HepG2 (cell line): ENCODE measurements at regions not wholly inside any gene's neighbourhood (a gene's known extent, or its start where the extent isn't known, plus 50 kb on each side); places are given as distances from the start of the nearest gene placed in this dataset.

ENCODE experiments used
- ATAC-seq: fragments of 200-7000 bp; cut with Tn5 transposase; 3 replicates; pipeline ENCODE4 v1.9.1; 2020; ENCODE audit warnings: mild to moderate bottlenecking, moderate library complexity
- BruUV-seq: library from RNA; stranded (reverse); fragments of 400-500 nt; replicated peaks from 2 replicates; lab custom pipeline; 2021; lab: Mats Ljungman, UMichigan
- CTCF ChIA-PET: fragments of 300-600 bp; formaldehyde crosslinking; extraction: SDS; loops from one replicate; lab custom pipeline; 2021; ENCODE audit warnings: low total read pairs, inconsistent platforms, low intra/inter-chr PET ratio; lab: Yijun Ruan, JAX
- POLR2A ChIA-PET: fragments of 350-600 bp; sonication (Branson Sonifier 250); formaldehyde crosslinking; loops from one replicate; lab custom pipeline; 2020; ENCODE audit warnings: antibody characterized with exemption, inconsistent platforms; lab: Yijun Ruan, JAX
- DNase-seq: peaks from one replicate; pipeline ENCODE4 v3.0.0-alpha.2; 2015; ENCODE audit warnings: low spot score
- FAIRE-seq: peaks from 3 replicates; lab custom pipeline; 2011; peaks lifted over from hg19 to GRCh38; lab: Jason Lieb, UNC
- H2AFZ ChIP-seq: one replicate; pipeline ENCODE4 v1.6.1; 2011; ENCODE audit warnings: low read length, inconsistent platforms
- H3K27ac ChIP-seq: fragments of 300-600 bp; 3 replicates; pipeline ENCODE4 v1.8.0; 2011; ENCODE audit warnings: mixed run types, mild to moderate bottlenecking, mixed read lengths, low read length, inconsistent platforms; ENCODE audit not compliant: insufficient read depth; ENCODE audit errors: extremely low read length
- H3K27me3 ChIP-seq, 2 experiments: fragments of 200-600 bp in 1 of 2; 2 replicates in 1 of 2; 3 replicates in 1 of 2; pipeline versions ENCODE4 v1.6.0 to v1.8.0; 2011; ENCODE audit warnings: low read length in 2 of 2, mild to moderate bottlenecking in 2 of 2, moderate library complexity in 2 of 2, inconsistent platforms in 1 of 2; ENCODE audit not compliant: insufficient read depth in 2 of 2, control insufficient read depth in 1 of 2
- H3K36me3 ChIP-seq, 2 experiments: fragments of 200-600 bp in 1 of 2; replicated peaks in 1 of 2; 2 replicates in 1 of 2; 3 replicates in 1 of 2; pipeline versions ENCODE4 v1.5.1 to v1.8.0; 2011; ENCODE audit warnings: low read length in 2 of 2, inconsistent platforms in 1 of 2; ENCODE audit not compliant: insufficient read depth in 2 of 2, control insufficient read depth in 1 of 2
- H3K4me1 ChIP-seq: 2 replicates; pipeline ENCODE4 v1.5.1; 2012; ENCODE audit warnings: low read length, inconsistent platforms; ENCODE audit not compliant: insufficient read depth
- H3K4me2 ChIP-seq: 2 replicates; pipeline ENCODE4 v1.6.0; 2011; ENCODE audit warnings: low read depth, low read length, inconsistent platforms
- H3K4me3 ChIP-seq, 3 experiments: fragments of 200-600 bp in 1 of 3; sonication (generic), shearing (Covaris generic) in 1 of 3; replicated peaks in 1 of 3; 2 replicates each; pipeline ENCODE4 v1.5.1; 2011 to 2016; ENCODE audit warnings: low read length in 3 of 3, inconsistent platforms in 2 of 3, low read depth in 2 of 3, mild to moderate bottlenecking in 2 of 3, control low read depth in 1 of 3, mixed read lengths in 1 of 3; ENCODE audit not compliant: insufficient read depth in 1 of 3
- H3K79me2 ChIP-seq: one replicate; pipeline ENCODE4 v1.6.1; 2011; ENCODE audit warnings: low read length, inconsistent platforms; ENCODE audit not compliant: insufficient read depth
- H3K9ac ChIP-seq: 2 replicates; pipeline ENCODE4 v1.6.0; 2011; ENCODE audit warnings: mild to moderate bottlenecking, low read depth, low read length, inconsistent platforms; ENCODE audit not compliant: insufficient read depth
- H3K9me3 ChIP-seq: 2 replicates; pipeline ENCODE4 v1.5.1; 2012; ENCODE audit warnings: mild to moderate bottlenecking, low read length
- H4K20me1 ChIP-seq: 2 replicates; pipeline ENCODE4 v1.6.0; 2011; ENCODE audit warnings: inconsistent platforms, mild to moderate bottlenecking, low read length, moderate library complexity; ENCODE audit not compliant: insufficient read depth
- AGO2 ChIP-seq: fragments of 200-400 bp; formaldehyde crosslinking; optimal IDR thresholded peaks from 2 replicates; pipeline ENCODE3; 2017; ENCODE audit warnings: mild to moderate bottlenecking, low read depth, low read length, moderate library complexity
- CBX5 ChIP-seq: sonication (generic); formaldehyde crosslinking; IDR thresholded peaks from 2 replicates; pipeline ENCODE4 v1.4.0; 2020; ENCODE audit warnings: missing genetic modification reagents, borderline replicate concordance
- DNMT1 ChIP-seq: sonication (generic); formaldehyde crosslinking; IDR thresholded peaks from 2 replicates; pipeline ENCODE4 v1.5.1; 2020; ENCODE audit warnings: mild to moderate bottlenecking, missing genetic modification reagents
- KLF16 ChIP-seq, 2 experiments: sonication (generic) in 1 of 2; formaldehyde crosslinking in 1 of 2; IDR thresholded peaks; 2 replicates each; pipeline versions ENCODE4 v1.6.1 to v1.8.0; 2016 to 2023; ENCODE audit warnings: missing genetic modification reagents in 2 of 2, missing compliant biosample characterization in 1 of 2
- MAFF ChIP-seq: IDR thresholded peaks from 2 replicates; pipeline ENCODE4 v1.6.1; 2011; ENCODE audit warnings: low read depth, low read length, improper control_type of control experiment
- SYNCRIP ChIP-seq: fragments of 200-400 bp; formaldehyde crosslinking; IDR thresholded peaks from 2 replicates; pipeline ENCODE4 v1.6.1; 2018; ENCODE audit warnings: mild to moderate bottlenecking, low read depth, low read length; ENCODE audit not compliant: insufficient read depth
- ZEB1 ChIP-seq: IDR thresholded peaks from 2 replicates; pipeline ENCODE4 v1.6.1; 2012; ENCODE audit warnings: mild to moderate bottlenecking, low read depth, inconsistent platforms; ENCODE audit not compliant: insufficient replicate concordance
- ZNF552 ChIP-seq: sonication (generic); formaldehyde crosslinking; IDR thresholded peaks from 2 replicates; pipeline ENCODE4 v1.9.0; 2022; ENCODE audit warnings: missing genetic modification reagents, mild to moderate bottlenecking, borderline replicate concordance
- ZNF780A ChIP-seq: sonication (generic); formaldehyde crosslinking; IDR thresholded peaks from 2 replicates; pipeline ENCODE4 v1.8.0; 2022; ENCODE audit warnings: mild to moderate bottlenecking, missing genetic modification reagents, moderate library complexity
- ZNF883 ChIP-seq: sonication (generic); formaldehyde crosslinking; IDR thresholded peaks from 2 replicates; pipeline ENCODE4 v1.5.1; 2020; ENCODE audit warnings: mild to moderate bottlenecking, missing genetic modification reagents; ENCODE audit errors: not compliant biosample characterization
- in situ Hi-C: cut with HindIII; loops from 2 replicates; pipeline ENCODE4 v1.10.0; 2017; ENCODE audit warnings: low pct_unique_long_range_greater_than_20kb; ENCODE audit not compliant: extremely low pct_ligation_motif_present
- intact Hi-C: fragments of 100-400 bp; cut with micrococcal nuclease; formaldehyde crosslinking; loops from one replicate; pipeline ENCODE4 v1.10.0; 2022; ENCODE audit not compliant: unreplicated experiment
- TF ChIP-seq, protein P1 (sequence below): sonication (generic); formaldehyde crosslinking; IDR thresholded peaks from 2 replicates; pipeline ENCODE4 v1.5.0; 2020; ENCODE audit warnings: missing genetic modification reagents
- TF ChIP-seq, protein P2 (sequence below): sonication (generic); formaldehyde crosslinking; IDR thresholded peaks from 2 replicates; pipeline ENCODE4 v1.5.0; 2020; ENCODE audit warnings: missing genetic modification reagents
- TF ChIP-seq, protein P3 (sequence below): IDR thresholded peaks from 2 replicates; pipeline ENCODE4 v1.6.1; 2016; ENCODE audit warnings: mild to moderate bottlenecking, missing biosample characterization, missing genetic modification reagents

DNA sequence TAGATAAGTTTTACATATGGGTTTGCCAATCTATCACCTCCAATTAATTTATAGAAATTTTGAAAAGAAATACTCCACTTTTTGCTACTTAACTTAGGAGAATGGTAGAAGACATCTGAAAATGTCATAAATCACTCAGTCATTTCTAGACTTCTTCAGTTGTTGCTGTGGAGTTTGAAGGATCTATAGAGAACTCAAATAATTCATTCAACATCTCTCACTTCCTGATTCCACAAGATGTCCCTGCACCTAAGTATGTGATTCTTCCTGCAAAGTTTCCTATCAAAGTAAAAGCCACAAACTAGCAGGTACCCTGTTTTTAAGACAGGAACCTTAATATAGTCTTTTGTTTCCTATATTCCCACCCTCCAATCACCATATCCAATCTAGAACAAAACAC lies 297.1 kb upstream of the ATP10B start:
- Histone ChIP-seq H3K4me1 (no peaks in the 10 kb centered on the region), H3K27me3 (no peaks in the 10 kb centered on the region), H2AFZ (no peak overlapping the region), H3K4me3 (no peak overlapping the region), H3K4me2 (no peak overlapping the region), H3K9ac (no peak overlapping the region), H3K27ac (no peak overlapping the region), H3K9me3 (peaks cover 10% of the 10 kb centered on the region), H3K79me2 (no peaks in the 10 kb centered on the region)
- FAIRE-seq (no peak), DNase-seq (no peak)
- BruUV-seq, result no TSS peak
- TF ChIP-seq ZNF552 (CRISPR knock-in tag) (no peak), ZNF883 (CRISPR knock-in tag) (no peak), DNMT1 (CRISPR knock-in tag) (no peak), ZEB1 (no peak), CBX5 (CRISPR knock-in tag) (no peak), ZNF780A (CRISPR knock-in tag) (no peak), SYNCRIP (no peak), MAFF (no peak), KLF16 (CRISPR knock-in tag; IDR thresholded peaks at IDR 0.05) (no peak), AGO2 (no peak)
- TF ChIP-seq, protein P1, sequence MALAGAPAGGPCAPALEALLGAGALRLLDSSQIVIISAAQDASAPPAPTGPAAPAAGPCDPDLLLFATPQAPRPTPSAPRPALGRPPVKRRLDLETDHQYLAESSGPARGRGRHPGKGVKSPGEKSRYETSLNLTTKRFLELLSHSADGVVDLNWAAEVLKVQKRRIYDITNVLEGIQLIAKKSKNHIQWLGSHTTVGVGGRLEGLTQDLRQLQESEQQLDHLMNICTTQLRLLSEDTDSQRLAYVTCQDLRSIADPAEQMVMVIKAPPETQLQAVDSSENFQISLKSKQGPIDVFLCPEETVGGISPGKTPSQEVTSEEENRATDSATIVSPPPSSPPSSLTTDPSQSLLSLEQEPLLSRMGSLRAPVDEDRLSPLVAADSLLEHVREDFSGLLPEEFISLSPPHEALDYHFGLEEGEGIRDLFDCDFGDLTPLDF, result no peak
- TF ChIP-seq, protein P2, sequence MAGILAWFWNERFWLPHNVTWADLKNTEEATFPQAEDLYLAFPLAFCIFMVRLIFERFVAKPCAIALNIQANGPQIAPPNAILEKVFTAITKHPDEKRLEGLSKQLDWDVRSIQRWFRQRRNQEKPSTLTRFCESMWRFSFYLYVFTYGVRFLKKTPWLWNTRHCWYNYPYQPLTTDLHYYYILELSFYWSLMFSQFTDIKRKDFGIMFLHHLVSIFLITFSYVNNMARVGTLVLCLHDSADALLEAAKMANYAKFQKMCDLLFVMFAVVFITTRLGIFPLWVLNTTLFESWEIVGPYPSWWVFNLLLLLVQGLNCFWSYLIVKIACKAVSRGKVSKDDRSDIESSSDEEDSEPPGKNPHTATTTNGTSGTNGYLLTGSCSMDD, result no peak
- TF ChIP-seq, protein P3, sequence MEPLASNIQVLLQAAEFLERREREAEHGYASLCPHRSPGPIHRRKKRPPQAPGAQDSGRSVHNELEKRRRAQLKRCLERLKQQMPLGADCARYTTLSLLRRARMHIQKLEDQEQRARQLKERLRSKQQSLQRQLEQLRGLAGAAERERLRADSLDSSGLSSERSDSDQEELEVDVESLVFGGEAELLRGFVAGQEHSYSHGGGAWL (CRISPR knock-in tag), result no peak
- TF ChIP-seq, all 625 proteins: peak for 0
- intact Hi-C loops (no loop called here), in situ Hi-C loops (no loop called here)
- CTCF ChIA-PET, result no interaction called here
- no peaks in the 10 kb centered on the region for H4K20me1 ChIP-seq
- H3K36me3 ChIP-seq, result no peaks in the 10 kb centered on the region
- ATAC-seq, result no peak
- POLR2A ChIA-PET, result no interaction called here
